GM10266 (cell line): ENCODE measurements at regions not wholly inside any gene's neighbourhood (a gene's known extent, or its start where the extent isn't known, plus 50 kb on each side); places are given as distances from the start of the nearest gene placed in this dataset.

Experiments
- DNase-seq: peaks from one replicate; pipeline ENCODE4 v3.0.0; 2012; ENCODE audit errors: extremely low spot score
- CTCF ChIP-seq: IDR thresholded peaks from 2 replicates; pipeline ENCODE4 v1.5.1; 2012; ENCODE audit warnings: mild to moderate bottlenecking, low read depth; ENCODE audit not compliant: control insufficient read depth, insufficient read depth; ENCODE audit errors: missing control alignments

GRCh38 chr18:57854726-57855125 lies 51.6 kb upstream of the ATP8B1 start:
- DNase-seq, result no peak
- no peak for TF ChIP-seq CTCF

DNA sequence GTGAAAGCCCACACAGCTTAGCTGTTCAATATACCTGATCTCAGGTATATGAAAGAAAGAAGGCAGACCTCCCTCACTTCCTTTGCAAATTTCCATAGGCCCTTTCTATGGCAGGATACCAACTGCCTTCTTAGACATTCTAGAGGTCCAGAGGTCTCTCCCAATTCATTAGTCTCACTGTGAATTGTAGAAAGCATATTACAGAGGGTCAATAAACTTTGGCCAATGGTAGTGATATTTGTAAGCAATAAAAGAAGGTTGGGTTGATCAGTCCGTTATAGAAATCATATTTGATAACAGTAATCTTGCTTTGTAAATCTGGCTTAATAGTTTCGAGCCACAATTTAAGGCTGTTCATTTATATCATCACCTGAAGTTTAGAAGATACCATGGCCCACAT lies 50.7 kb upstream of the ATP8B1 start:
- no peak for DNase-seq
- TF ChIP-seq CTCF, result no peak

DNA sequence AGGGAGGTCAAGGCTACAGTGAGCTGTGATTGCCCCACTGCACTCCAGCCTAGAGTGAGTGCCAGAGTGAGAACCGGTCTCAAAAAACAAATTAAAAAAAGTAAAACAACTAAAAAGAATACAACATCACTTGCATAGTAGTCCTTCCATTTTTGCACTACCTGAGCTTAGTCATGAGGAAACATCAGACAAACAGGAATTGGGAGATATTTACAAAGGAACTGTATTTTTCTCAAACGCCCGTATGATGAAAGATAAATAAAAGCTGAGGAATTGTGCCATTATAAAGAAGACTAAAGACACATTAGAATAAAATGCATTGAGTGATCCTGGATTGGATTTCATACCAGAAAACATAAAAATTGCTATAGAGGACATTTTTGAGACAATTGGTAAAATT lies 50.0 kb upstream of the ATP8B1 start:
- no peak for TF ChIP-seq CTCF
- no peak for DNase-seq
